ENCODE measurements at regions not wholly inside any gene's neighbourhood (a gene's known extent, or its start where the extent isn't known, plus 50 kb on each side); places are given as distances from the start of the nearest gene placed in this dataset.

GRCh38 chr2:153294199-153294786, 184.3 kb downstream of the RPRM start:
- 12% methylated on average over 2 of the region's 2 CpGs for WGBS (ENCODE audit: low lambda C conversion rate)
- CTCF ChIA-PET (ENCODE audit: low intra/inter-chr PET ratio, low total read pairs), result no interaction called here
- H3K79me2 ChIP-seq (ENCODE audit: insufficient read depth, low read length), result no peaks in the 10 kb centered on the region

DNA sequence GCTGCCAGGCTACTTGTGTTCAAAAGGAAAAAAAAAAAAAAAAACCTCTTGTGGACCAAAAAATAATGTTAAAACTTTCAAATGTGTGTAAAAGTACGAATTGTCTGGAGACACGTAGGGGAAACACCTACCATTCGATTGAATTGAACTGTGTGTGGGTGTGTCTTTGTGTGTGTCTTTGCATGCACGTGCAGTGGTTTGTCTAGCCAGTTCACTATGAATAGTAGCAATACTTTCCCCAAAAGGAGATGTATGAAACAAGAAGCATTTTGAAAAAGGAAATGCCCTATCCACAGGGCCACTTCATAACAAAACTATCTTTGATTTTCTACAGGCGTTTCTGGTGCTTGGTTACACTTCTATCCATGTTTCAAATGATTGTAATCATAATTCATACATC, 186.8 kb downstream of the RPRM start:
- Histone ChIP-seq H3K27ac (ENCODE audit: extremely low read length, insufficient read depth, low read length) (no peak overlapping the region), H3K4me1 (ENCODE audit: insufficient read depth, low read length) (peaks cover 7% of the 10 kb centered on the region), H2AFZ (ENCODE audit: low read length) (no peak overlapping the region), H3K4me2 (ENCODE audit: low read depth, low read length) (no peak overlapping the region), H4K20me1 (ENCODE audit: insufficient read depth, low read length) (no peaks in the 10 kb centered on the region), H3K27me3 (ENCODE audit: control insufficient read depth in 1 of 2, insufficient read depth in 2 of 2, low read length in 2 of 2) (no peaks in the 10 kb centered on the region), H3K9me3 (ENCODE audit: low read length) (no peaks in the 10 kb centered on the region), H3K36me3 (replicated peaks in 1 of 2; ENCODE audit: control insufficient read depth in 1 of 2, insufficient read depth in 2 of 2, low read length in 2 of 2) (no peaks in the 10 kb centered on the region), H3K9ac (ENCODE audit: insufficient read depth, low read depth, low read length) (no peak overlapping the region), H3K4me3 (replicated peaks in 1 of 3; ENCODE audit: insufficient read depth in 1 of 3, low read depth in 2 of 3, low read length in 3 of 3) (no peak overlapping the region), H3K79me2 (ENCODE audit: insufficient read depth, low read length) (no peaks in the 10 kb centered on the region)
- ATAC-seq (no peak), DNase-seq (ENCODE audit: low spot score) (no peak), FAIRE-seq (no peak)
- no TSS peak for BruUV-seq (replicated peaks)
- ChIA-PET CTCF (ENCODE audit: low intra/inter-chr PET ratio, low total read pairs) (no interaction called here), POLR2A (no interaction called here)
- 2% methylated on average over 5 of the region's 5 CpGs for WGBS (ENCODE audit: low lambda C conversion rate)
- intact Hi-C loops (cut with micrococcal nuclease; ENCODE audit: unreplicated experiment), result loop anchor here (5.0 kb wide), 1 partner anchor 549 kb away; no protein-coding TSS in a partner anchor
- in situ Hi-C loops (cut with HindIII; ENCODE audit: extremely low pct_ligation_motif_present, low pct_unique_long_range_greater_than_20kb), result no loop called here
- TF ChIP-seq, protein P1, sequence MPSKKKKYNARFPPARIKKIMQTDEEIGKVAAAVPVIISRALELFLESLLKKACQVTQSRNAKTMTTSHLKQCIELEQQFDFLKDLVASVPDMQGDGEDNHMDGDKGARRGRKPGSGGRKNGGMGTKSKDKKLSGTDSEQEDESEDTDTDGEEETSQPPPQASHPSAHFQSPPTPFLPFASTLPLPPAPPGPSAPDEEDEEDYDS (CRISPR knock-in tag; IDR thresholded peaks at IDR 0.05), result no peak
- TF ChIP-seq SMARCC2 (IDR thresholded peaks at IDR 0.05) (no peak), HNRNPUL1 (IDR thresholded peaks at IDR 0.05; ENCODE audit: low read depth, low read length) (no peak), NFE2L1 (CRISPR knock-in tag; IDR thresholded peaks at IDR 0.05; ENCODE audit: borderline replicate concordance) (no peak)

More at GRCh38 chr2:153294199-153294786, 184.3 kb downstream of the RPRM start:
- Histone ChIP-seq H3K27me3 (ENCODE audit: control insufficient read depth in 1 of 2, insufficient read depth in 2 of 2, low read length in 2 of 2) (no peaks in the 10 kb centered on the region), H4K20me1 (ENCODE audit: insufficient read depth, low read length) (no peaks in the 10 kb centered on the region), H3K4me2 (ENCODE audit: low read depth, low read length) (no peak overlapping the region), H3K27ac (ENCODE audit: extremely low read length, insufficient read depth, low read length) (no peak overlapping the region), H3K4me3 (replicated peaks in 1 of 3; ENCODE audit: insufficient read depth in 1 of 3, low read depth in 2 of 3, low read length in 3 of 3) (no peak overlapping the region), H3K9ac (ENCODE audit: insufficient read depth, low read depth, low read length) (no peak overlapping the region), H3K4me1 (ENCODE audit: insufficient read depth, low read length) (no peaks in the 10 kb centered on the region), H2AFZ (ENCODE audit: low read length) (no peak overlapping the region), H3K36me3 (replicated peaks in 1 of 2; ENCODE audit: control insufficient read depth in 1 of 2, insufficient read depth in 2 of 2, low read length in 2 of 2) (no peaks in the 10 kb centered on the region), H3K9me3 (ENCODE audit: low read length) (no peaks in the 10 kb centered on the region)
- BruUV-seq (replicated peaks), result no TSS peak
- intact Hi-C loops (cut with micrococcal nuclease; ENCODE audit: unreplicated experiment) (loop anchor here (5.0 kb wide), 1 partner anchor 552 kb away; no protein-coding TSS in a partner anchor), in situ Hi-C loops (cut with HindIII; ENCODE audit: extremely low pct_ligation_motif_present, low pct_unique_long_range_greater_than_20kb) (no loop called here)
- POLR2A ChIA-PET, result no interaction called here
- no peak for ATAC-seq
- DNase-seq (ENCODE audit: low spot score), result no peak
- TF ChIP-seq, protein P2, sequence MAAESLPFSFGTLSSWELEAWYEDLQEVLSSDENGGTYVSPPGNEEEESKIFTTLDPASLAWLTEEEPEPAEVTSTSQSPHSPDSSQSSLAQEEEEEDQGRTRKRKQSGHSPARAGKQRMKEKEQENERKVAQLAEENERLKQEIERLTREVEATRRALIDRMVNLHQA (CRISPR knock-in tag; IDR thresholded peaks at IDR 0.05), result no peak
- TF ChIP-seq ZNF17 (CRISPR knock-in tag; IDR thresholded peaks at IDR 0.05), result no peak
- TF ChIP-seq ZZZ3 (CRISPR knock-in tag; IDR thresholded peaks at IDR 0.05; ENCODE audit: borderline replicate concordance), result no peak
- TF ChIP-seq ZNF567 (CRISPR knock-in tag; IDR thresholded peaks at IDR 0.05; ENCODE audit: borderline replicate concordance), result no peak
- no peak for TF ChIP-seq ATF3 (CRISPR knock-in tag; IDR thresholded peaks at IDR 0.05)
- no peak for TF ChIP-seq ZSCAN30 (CRISPR knock-in tag; IDR thresholded peaks at IDR 0.05)
- TF ChIP-seq TOPORS (CRISPR knock-in tag; IDR thresholded peaks at IDR 0.05), result no peak
- TF ChIP-seq SMAD3 (CRISPR knock-in tag; IDR thresholded peaks at IDR 0.05), result no peak
- no peak for FAIRE-seq

Data from HepG2 (cell line).